Hematopoietic multipotent progenitor cell (in vitro differentiated cells): ENCODE measurements at regions not wholly inside any gene's neighbourhood (a gene's known extent, or its start where the extent isn't known, plus 50 kb on each side); places are given as distances from the start of the nearest gene placed in this dataset.
"Not testable (repeated sequence)": the region's sequence is repeated elsewhere in the genome, so short reads cannot be mapped to it uniquely, and the experiment has no call there.

ENCODE experiments used
- DNase-seq, 3 donors: peaks; one replicate each; pipeline ENCODE4 v3.0.0-alpha.2; 2011 to 2015; ENCODE audit warnings: low read depth in 2 of 3, low spot score in 2 of 3

DNA sequence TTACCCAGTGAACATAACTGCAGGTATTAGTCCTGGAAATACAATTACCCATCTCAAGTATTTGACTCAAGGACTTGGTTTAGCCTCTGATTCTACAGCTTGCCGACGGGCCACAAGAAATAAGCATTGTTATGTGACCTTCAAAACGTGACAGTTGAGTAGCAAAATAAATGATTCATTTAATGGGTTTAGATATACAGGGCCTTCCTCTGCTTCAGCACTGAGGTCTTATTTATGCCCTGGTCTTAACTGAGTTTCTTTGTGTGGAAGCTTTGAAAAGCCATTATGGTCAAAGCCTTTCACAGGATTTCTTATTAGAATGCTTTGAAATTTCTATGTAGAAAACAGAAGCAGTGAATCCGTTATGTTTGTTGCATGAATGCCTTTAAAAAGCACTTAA lies 899.2 kb upstream of the API5 start:
- no peak for DNase-seq

DNA sequence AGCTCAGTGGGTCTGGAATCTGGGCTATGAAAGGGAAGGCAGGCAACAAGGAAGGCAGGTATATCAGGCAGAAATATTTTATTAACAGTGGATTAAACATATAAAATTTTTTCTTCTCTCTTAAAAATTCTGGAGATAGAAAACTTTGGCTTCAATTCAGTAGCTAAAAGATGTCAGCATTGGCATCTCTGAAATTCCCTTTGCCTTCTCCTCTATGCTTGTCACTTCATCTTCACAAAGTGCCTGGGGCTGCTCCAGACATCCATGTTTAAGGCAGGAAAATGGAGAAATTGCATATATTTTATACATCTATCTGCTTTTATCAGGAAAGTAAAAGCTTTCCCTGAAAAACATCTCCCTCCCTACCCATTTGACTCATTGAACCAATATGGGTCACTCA lies 894.1 kb upstream of the API5 start:
- no peak for DNase-seq

DNA sequence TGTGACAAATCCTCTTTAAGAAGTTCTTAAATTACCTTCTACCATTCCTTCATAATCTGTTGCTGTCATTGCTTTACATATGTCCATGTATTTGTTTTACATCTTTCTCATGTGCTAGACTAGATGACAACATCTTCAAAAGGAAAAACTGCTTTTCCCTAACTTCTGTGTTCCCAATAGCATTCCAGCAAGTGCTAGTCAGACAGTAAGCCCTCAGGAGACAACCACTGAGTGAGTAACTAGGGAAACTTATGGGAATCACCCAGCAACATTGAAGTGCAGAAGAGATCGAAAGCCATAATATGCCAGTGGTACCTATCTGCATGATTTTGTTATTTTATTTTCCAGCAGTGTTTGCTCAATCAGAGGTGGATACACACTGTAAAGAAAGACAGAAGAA lies 889.7 kb upstream of the API5 start:
- no peak for DNase-seq

DNA sequence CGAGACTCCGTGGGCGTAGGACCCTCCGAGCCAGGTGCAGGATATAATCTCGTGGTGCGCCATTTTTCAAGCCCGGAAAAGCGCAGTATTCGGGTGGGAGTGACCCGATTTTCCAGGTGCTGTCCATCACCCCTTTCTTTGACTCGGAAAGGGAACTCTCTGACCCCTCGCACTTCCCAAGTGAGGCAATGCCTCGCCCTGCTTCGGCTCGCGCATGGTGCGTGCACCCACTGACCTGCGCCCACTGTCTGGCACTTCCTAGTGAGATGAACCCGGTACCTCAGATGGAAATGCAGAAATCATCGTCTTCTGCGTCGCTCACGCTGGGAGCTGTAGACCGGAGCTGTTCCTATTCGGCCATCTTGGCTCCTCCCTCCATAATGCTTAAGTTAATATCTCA lies 876.9 kb upstream of the API5 start:
- DNase-seq = not testable (repeated sequence)

DNA sequence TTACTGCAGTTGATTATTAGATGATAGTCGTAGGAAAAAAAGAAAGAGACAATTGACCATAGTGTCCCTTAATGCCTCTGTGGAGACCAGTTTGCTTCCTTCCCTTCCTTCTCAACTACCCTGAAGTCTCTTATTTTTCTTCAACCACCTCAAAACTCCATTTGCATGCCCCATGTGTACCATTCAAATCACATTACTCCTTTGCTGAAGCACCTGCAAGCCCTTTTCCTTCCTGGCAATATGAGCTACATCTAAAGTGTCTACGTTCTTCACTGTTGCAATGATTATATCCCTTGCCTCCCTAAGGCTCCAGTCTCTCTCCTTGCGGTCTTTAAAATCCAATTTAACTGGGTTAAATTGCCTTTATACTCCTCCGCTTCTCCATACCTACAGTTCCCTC lies 867.4 kb upstream of the API5 start:
- DNase-seq = no peak

DNA sequence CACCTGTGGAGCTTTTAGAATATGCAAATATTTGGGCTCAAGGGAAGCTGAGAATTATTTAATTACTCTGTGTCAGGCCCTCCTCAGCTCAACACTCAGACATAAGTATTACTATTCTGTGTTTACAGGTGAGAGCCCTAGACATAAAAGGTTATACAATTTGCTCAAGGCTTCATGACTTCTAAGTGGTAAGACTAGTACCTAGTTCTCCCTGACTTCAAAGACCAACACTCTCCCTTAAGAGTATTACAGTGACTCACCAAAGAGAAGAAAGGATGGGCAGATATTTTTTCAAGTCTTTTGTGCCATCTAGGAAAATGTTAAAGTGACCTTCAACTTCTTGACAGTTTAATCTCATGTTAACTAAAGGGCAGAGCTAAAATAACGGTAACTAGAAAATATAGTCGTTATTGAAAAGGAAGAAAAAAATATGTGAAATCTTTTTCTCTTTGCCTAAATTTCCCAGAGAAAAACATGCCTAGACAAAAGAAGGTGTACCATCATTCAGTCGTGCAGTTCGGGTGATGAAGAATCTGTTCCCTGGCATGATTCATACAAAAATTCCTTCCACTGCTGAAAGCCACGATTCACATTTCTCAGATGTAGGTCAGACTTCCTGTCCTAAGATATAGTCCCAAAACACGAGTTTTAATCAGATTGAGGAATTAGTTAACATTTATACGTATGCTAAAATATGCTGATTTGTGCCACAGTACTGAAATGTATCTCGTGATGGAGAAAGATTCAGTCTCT lies 849.1 kb upstream of the API5 start:
- DNase-seq = no peak

DNA sequence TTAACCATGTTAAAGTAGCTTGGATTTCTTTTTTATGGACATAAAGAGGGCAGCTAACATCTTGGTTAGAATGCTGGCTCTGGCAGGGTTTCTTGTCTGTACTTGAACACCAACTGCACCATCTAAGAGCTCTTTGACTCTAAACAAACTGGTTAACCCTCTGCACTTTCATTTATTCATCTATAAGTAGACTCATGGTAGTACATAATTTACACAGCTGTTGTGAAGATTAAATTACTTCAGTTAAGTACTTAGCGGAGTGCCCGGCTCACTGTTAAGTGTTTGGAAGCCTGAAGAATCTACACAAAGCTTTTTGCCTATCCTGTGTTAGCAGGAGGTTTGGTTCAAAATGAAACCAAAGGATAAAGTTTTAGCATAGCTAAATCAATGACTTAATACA lies 846.2 kb upstream of the API5 start:
- DNase-seq = no peak

DNA sequence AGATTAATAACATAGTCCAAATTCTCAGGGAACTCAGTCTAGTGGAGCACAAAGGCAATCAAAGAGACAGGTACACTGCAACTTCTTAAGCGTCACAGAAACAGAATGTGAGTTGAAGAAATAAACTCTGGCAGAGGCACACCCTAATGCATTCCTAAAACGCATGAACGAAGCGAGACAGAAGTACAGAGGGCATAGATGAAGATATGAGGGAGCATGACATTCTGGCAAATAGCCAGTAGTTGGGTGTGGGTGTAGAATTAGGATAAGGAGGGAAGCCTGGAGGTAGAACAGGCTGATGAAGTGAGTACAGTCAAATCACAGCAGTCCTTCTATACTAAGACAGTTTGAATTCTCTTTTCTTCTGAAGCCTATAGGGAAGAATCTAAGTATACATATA lies 838.7 kb upstream of the API5 start:
- no peak for DNase-seq

DNA sequence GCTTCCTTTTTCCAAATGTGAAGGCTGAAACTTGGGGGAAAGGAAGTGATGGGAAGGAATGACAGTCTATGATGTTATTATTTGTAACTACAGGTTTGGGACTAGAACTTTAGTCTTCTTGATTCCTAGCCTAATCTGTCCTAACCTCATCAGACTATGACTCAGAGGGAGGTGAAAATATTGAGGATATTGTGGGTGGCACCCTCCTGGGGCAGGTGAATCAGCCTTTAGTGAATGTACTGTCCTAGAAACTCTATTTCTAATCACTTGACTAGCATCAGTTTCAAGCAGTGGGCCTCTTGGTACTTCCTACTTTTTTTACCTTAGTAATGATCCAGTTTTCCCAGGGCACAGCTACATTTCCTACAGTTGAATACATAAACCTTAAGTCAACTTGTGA lies 829.0 kb upstream of the API5 start:
- no peak for DNase-seq

DNA sequence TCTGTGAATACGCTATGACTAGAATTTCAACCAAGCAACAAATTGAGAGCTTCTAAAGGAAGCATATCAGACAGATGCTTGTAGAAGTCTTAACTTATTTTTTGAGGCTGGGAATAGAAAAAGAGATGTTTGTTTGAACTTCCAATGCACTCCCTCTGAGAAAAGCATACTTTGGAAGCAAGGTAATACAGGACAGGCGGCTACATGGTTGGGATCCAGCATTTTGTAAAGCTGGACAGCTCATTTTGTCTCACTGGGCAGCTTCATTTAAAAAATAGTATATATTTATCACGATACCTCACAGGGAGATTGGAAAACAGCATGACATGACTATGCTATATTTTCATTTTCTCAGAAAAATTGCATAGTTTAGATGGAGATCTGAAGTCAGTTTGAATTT lies 821.3 kb upstream of the API5 start:
- no peak for DNase-seq

DNA sequence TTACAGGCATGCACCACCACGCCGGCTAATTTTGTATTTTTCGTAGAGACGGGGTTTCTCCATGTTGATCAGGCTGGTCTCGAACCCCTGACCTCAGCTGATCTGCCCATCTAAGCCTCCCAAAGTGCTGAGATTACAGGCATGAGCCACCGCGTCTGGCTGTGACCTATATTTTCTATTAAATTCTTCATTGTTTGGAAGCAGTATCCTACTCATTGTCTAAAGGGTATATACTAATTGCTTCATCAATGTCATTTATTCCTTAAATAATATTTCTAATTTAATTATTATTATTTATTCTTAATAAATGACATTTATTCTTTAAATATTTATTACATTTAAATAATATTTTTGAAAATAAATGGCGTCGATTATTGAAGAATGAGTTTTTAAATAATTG lies 817.3 kb upstream of the API5 start:
- DNase-seq = no peak

DNA sequence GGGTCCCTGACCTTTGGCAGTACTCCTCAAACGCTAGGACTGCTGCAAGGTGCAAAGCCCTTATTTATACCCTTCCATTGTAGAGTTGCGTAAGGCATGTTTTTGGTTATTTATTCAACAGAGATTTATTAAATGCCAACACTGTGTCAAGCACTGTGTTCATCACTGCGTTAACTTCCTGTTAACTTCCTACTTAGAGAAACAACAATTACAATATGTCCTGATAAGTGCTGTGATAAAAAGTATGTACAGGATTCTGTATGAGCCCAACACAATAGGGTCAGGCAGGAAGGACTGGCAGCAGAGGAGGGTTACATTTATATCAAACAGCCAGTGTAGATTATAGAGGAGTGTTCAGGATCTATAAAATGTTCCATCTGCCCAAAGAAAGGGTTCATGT lies 812.8 kb upstream of the API5 start:
- no peak for DNase-seq

DNA sequence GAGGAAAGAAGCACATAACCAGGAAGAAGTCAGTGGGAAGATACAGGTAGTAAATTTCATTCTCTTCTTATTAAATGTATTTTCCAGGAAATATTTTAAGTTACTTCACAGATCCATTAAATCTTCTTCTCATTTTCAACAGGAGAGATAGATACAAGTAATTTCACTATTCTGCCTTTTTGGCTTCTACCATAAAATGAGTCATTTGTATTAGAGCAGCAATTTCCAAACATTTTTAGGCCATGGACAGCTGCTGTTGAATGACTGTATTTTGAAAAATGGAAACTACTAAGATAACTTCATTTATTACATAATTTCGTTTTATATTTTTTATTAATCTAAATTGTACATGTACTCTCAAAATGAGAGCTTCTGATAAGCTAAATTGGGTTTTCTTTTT lies 809.6 kb upstream of the API5 start:
- no peak for DNase-seq

DNA sequence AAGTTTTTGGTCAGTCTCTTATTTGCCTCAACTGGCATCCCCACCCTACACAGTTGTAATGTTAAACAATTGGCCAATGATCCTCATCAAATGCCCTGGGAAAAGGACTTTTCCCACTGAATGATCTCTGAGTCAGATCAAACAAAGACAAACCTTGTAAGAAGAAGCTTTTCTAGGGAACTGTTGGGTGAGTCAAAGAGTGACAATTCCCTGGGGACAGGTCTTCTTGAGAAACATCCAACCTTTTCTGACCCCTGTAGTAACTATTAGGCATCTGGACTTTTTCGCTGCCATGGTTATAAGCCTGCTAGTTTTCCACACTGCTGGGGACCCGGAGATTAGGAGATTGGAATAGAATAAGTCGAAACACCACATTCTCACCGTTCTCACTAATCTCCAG lies 789.8 kb upstream of the API5 start:
- no peak for DNase-seq

DNA sequence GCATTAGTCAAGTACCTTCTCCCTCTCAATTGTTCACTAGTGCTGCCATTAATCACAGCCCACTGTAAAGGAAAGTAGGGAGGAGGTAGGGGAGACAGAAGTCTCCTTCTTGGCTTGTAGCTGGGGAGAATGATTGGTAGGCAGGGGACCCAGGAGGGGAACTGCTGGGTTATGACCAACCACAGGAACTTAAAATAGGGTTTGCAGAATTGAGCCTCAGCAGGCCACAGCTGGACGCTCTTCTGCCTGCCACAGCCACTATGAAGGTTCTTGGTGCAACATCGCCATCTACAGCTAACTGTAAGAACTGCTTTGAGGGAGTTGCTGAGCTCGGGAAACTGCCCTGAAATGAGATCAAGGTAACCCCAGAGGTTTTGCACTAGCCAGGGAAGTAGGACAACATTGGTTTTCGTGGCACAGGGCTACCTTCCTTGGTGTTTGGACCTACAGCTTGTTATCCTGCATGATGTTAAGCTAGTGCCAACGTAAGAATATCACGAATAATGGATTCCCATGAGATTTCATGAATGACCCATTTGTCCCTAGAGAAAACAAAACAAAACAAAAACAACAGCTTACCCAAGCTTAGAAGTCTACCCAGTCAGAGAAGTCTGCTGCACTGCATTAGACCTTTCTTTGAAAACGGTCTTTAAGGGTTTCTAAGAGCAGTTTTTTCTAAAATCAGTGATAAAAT lies 787.1 kb upstream of the API5 start:
- DNase-seq = peak in 2 of 3 donors; percentile 49 to 76

DNA sequence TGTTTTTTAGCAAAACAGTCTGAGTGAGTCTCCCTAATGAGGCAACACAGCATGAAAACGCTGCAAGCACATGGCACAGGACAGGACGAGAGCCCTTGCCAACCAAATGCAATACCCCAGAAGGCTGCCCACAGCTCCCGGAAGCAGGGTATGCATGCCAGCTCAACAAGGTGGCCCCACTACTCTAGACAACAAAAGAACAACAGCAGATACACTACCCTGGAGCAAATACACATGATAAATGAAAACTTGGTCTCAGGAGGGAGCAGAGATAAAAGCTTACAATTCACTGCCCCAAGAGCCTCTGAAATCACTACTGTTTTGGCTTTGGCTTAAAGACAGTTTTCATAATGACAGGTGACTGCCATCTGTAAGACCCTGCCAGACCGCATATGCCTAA lies 785.4 kb upstream of the API5 start:
- DNase-seq = no peak

DNA sequence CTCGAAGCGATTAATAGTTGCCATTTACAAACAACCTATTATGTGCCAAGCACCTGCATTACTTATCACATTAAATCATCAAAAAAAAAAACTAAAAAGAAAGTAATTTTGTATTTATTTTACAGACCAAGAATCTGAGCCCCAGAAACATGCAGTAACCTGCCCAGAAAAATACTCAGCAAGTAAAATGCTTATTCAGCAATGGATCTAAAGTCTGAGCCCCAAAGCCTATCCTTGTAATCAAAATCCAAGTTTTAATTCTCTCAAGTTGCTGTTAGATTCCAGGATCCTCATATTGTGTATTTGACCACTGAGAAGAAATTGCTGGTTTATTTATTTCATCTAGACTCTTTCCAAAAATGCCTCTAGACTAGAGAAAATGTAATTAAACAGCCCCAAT lies 783.3 kb upstream of the API5 start:
- no peak for DNase-seq

DNA sequence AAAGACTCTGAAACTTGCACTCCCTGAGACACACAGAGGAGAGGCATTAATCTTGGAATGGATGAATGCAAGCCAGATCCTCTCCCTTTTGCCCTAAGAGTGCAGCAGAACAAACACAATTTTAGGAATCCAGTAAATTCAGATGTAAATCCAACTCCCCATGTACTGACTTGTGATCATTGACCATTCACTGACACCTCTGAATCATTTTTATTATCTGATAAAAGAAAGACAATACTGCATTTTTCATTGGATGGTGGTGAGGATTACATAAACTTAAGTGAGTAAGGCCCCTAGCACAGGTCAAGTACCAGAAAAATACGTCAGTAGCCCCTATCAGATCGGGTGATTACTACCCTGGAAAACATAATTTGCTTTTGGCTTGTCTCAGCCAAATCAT lies 782.9 kb upstream of the API5 start:
- DNase-seq = no peak

DNA sequence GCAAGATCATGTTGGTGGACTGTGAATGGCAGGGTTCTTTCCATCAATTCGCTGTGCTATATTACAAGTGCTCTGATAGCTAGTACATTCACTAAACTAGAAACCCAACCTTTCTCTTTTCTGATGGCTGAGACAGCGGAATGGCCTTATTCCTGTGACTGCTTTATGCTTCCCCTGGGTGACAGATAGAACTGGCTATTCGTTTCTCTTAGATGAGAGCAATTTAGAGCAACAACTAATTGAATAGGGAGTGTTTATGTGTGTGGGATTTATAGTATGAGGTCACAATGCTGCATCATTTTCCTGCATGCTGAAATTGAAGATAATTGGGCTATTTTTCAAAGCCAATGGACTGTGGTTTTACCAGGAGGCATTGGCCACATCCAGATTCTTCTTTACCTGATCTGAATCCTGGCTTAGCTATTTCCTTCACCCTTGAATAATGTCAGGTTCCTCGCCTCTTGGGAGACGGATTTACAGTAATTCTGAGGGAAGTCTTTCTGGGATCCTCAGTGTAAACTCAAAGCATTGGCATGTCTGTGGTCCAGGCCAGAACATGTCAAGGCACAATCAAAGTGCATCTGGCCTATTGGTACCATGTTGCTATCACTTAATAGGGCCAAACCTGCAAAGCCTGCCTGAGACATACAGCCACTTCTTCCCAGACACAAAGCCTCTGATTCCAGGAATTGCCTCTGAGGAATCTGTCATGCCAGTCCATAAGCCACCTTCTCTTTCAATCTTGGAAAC lies 775.0 kb upstream of the API5 start:
- no peak for DNase-seq

DNA sequence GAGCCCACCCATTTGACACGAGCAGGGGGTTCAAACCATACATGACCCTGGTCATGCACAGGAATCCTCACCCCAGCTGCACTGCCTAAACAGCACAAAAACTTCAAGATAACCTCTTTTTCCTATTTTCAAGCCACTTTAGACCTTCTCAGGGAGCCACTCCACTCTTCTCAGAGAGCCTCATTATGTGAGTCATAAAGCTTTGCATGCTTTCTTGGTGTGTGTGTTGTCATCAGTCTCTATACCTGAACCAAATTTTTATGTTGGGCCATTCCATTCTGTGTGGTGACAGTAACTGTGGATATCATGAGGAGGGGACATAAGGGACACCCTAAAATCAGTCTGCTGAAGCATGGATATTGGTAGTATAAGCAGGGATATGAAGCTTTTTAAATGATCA lies 769.5 kb upstream of the API5 start:
- no peak for DNase-seq

DNA sequence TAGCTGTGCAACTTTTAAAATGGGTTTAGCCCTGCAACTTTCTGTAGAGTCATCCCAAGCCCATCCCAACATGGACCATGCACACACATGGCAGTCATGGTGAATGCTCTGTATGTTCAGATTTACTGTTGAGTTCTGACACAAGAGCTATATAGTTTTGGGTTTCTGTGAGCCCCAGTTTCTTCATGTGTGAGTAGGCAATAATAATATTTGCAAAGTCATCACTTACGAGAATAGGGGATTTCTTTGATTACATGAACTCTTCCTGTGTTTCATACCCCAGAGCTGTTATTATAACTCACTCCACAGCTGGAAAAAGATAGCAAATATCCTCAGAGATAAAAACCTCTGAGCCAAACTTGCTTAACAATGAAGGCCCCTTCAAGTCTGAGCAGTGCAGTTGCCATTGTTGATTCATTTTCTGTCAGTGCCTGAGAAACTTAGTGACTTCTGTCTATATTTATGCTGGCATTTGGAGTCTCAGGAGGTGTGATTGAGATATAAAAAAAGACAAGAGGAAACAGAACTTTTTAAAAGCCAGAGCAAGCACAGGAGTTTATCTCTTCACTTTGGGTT lies 767.9 kb upstream of the API5 start:
- DNase-seq = peak in 2 of 3 donors; percentile 56 to 66

DNA sequence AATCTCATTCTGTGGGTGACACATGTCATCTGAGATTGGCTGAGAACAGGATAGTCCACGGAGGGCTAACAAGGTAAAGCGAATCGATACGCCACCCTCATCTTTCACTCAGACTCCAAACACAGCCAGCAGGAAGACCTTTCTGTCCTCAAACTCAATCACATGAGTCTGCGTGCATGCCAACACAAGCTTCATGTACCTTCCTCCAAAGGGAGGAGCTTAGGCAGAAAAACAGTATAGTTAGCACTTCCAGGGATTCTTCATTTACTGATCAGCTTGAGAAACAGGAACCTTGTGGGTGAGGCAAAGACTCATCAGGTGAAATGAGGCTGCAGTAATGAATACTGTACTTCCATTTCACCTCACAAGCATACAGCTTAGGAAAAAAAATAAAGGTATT lies 767.1 kb upstream of the API5 start:
- DNase-seq = no peak
